Endothelial cell of umbilical vein (primary cell): ENCODE measurements at regions not wholly inside any gene's neighbourhood (a gene's known extent, or its start where the extent isn't known, plus 50 kb on each side); places are given as distances from the start of the nearest gene placed in this dataset.

ENCODE experiments used
- BruUV-seq: library from RNA; stranded (reverse); fragments of 400-500 nt; replicated peaks from 2 replicates; lab custom pipeline; 2021; lab: Mats Ljungman, UMichigan
- CTCF ChIA-PET: fragments of 300-600, 350-600 bp; sonication (Branson Sonifier 250); formaldehyde crosslinking; loops from one replicate; lab custom pipeline; 2021; ENCODE audit warnings: antibody characterized with exemption, inconsistent platforms; lab: Charles Lee
- POLR2A ChIA-PET: fragments of 300-600, 350-600 bp; sonication (Branson Sonifier 250); formaldehyde crosslinking; loops from one replicate; lab custom pipeline; 2021; ENCODE audit warnings: antibody characterized with exemption, inconsistent platforms; lab: Charles Lee
- DNase-seq: peaks from one replicate; pipeline ENCODE4 v3.0.0-alpha.2; 2011; ENCODE audit warnings: low read depth, low spot score
- FAIRE-seq: peaks from 2 replicates; lab custom pipeline; 2011; peaks lifted over from hg19 to GRCh38; lab: Jason Lieb, UNC
- H2AFZ ChIP-seq: 2 replicates; pipeline ENCODE4 v1.6.0; 2012; ENCODE audit warnings: low read depth, low read length, control low read depth, inconsistent platforms
- H3K27ac ChIP-seq: 2 replicates; pipeline ENCODE4 v1.5.1; 2011; ENCODE audit warnings: low read depth, mild to moderate bottlenecking, control low read depth, low read length, moderate library complexity; ENCODE audit not compliant: insufficient read depth
- H3K27me3 ChIP-seq, 2 experiments: 2 replicates each; pipeline versions ENCODE4 v1.6.0 to v1.6.1; 2011; ENCODE audit warnings: low read length in 2 of 2, mixed read lengths in 1 of 2; ENCODE audit not compliant: control insufficient read depth in 2 of 2, insufficient read depth in 2 of 2
- H3K36me3 ChIP-seq, 2 experiments: 2 replicates in 1 of 2; 3 replicates in 1 of 2; pipeline ENCODE4 v1.5.1; 2011; ENCODE audit warnings: low read length in 2 of 2, mild to moderate bottlenecking in 1 of 2, moderate library complexity in 1 of 2; ENCODE audit not compliant: control insufficient read depth in 2 of 2, insufficient read depth in 2 of 2; ENCODE audit errors: extremely low read depth in 1 of 2
- H3K4me1 ChIP-seq: 3 replicates; pipeline ENCODE4 v1.5.1; 2011; ENCODE audit warnings: mild to moderate bottlenecking, low read length; ENCODE audit not compliant: control insufficient read depth, insufficient read depth; ENCODE audit errors: extremely low read depth
- H3K4me2 ChIP-seq: 2 replicates; pipeline ENCODE4 v1.6.1; 2011; ENCODE audit warnings: low read length, control low read depth, mixed read lengths; ENCODE audit not compliant: insufficient read depth
- H3K4me3 ChIP-seq, 3 experiments: fragments of 200-600 bp in 1 of 3; sonication (generic), shearing (Covaris generic) in 1 of 3; replicated peaks in 1 of 3; 2 replicates each; pipeline ENCODE4 v1.5.1; 2011 to 2016; ENCODE audit warnings: control low read depth in 3 of 3, low read length in 3 of 3, mild to moderate bottlenecking in 2 of 3, inconsistent platforms in 1 of 3, low read depth in 1 of 3, moderate library complexity in 1 of 3; ENCODE audit not compliant: insufficient read depth in 1 of 3
- H3K79me2 ChIP-seq: 2 replicates; pipeline ENCODE4 v1.6.0; 2012; ENCODE audit warnings: low read length, inconsistent platforms; ENCODE audit not compliant: control insufficient read depth, insufficient read depth
- H3K9ac ChIP-seq: replicated peaks from 2 replicates; pipeline ENCODE3; 2011; ENCODE audit warnings: low read length, control low read depth; ENCODE audit not compliant: insufficient read depth; ENCODE audit errors: extremely low read depth
- H3K9me1 ChIP-seq: replicated peaks from 3 replicates; pipeline ENCODE4 v1.6.0; 2011; ENCODE audit warnings: mild to moderate bottlenecking, low read length; ENCODE audit not compliant: control insufficient read depth, insufficient read depth; ENCODE audit errors: extremely low read depth
- H3K9me3 ChIP-seq: replicated peaks from 2 replicates; pipeline ENCODE4 v1.5.1; 2012; ENCODE audit warnings: low read length, inconsistent platforms; ENCODE audit not compliant: control insufficient read depth, insufficient read depth
- H4K20me1 ChIP-seq: replicated peaks from 2 replicates; pipeline ENCODE3; 2011; ENCODE audit warnings: mild to moderate bottlenecking, low read length; ENCODE audit not compliant: control insufficient read depth, insufficient read depth; ENCODE audit errors: extremely low read depth
- CTCF ChIP-seq, 2 donors: IDR thresholded peaks; 1 replicate in 1 of 2; 2 replicates in 1 of 2; pipeline ENCODE4 v1.5.1; 2011; ENCODE audit warnings: low read length in 2 of 2, mild to moderate bottlenecking in 2 of 2, moderate library complexity in 2 of 2, control low read depth in 1 of 2, inconsistent platforms in 1 of 2, low read depth in 1 of 2; ENCODE audit not compliant: insufficient read depth in 1 of 2; ENCODE audit errors: extremely low read depth in 1 of 2
- EZH2 ChIP-seq: IDR thresholded peaks from 2 replicates; pipeline ENCODE4 v1.6.1; 2012; ENCODE audit warnings: borderline replicate concordance, low read depth, mild to moderate bottlenecking, moderate library complexity, low read length, inconsistent platforms; ENCODE audit not compliant: severe bottlenecking
- MAX ChIP-seq: IDR thresholded peaks from 2 replicates; pipeline ENCODE4 v1.6.1; 2011; ENCODE audit not compliant: insufficient read depth, insufficient read length
- MYC ChIP-seq: IDR thresholded peaks from one replicate; pipeline ENCODE4 v1.6.1; 2011; ENCODE audit warnings: mild to moderate bottlenecking, low read depth, low read length
- dilution Hi-C: fragments of 300-500 bp; cut with MboI; formaldehyde crosslinking; loops from one replicate; pipeline ENCODE4 v1.15.0; 2019; ENCODE audit warnings: low sequenced_read_pairs; ENCODE audit not compliant: extremely low pct_ligation_motif_present
- intact Hi-C: fragments of 100-400 bp; cut with micrococcal nuclease; formaldehyde crosslinking; loops from one replicate; pipeline ENCODE4 v1.10.0; 2022

- DNase-seq: no peak
- CTCF ChIA-PET: no interaction called here
- H2AFZ ChIP-seq: no peak overlapping the region
Measured at GRCh38 chr4:28233724-28234123, 1373.1 kb downstream of the STIM2 start.

More at GRCh38 chr4:28233724-28234123, 1373.1 kb downstream of the STIM2 start:
- FAIRE-seq: no peak
- no peak overlapping the region for H3K27ac ChIP-seq
- dilution Hi-C loops: no loop called here
- intact Hi-C loops: no loop called here
- H3K27me3 ChIP-seq: no peaks in the 10 kb centered on the region
- H3K4me2 ChIP-seq: no peak overlapping the region
- H3K9ac ChIP-seq: no peak overlapping the region
- no peaks in the 10 kb centered on the region for H3K36me3 ChIP-seq
- no peak overlapping the region for H3K4me3 ChIP-seq
- no peaks in the 10 kb centered on the region for H3K79me2 ChIP-seq
- H4K20me1 ChIP-seq: no peaks in the 10 kb centered on the region
- no peaks in the 10 kb centered on the region for H3K9me3 ChIP-seq
- no peak for TF ChIP-seq CTCF (IDR thresholded peaks at IDR 0.05; ENCODE audit: extremely low read depth in 1 of 2, insufficient read depth in 1 of 2, low read depth in 1 of 2, low read length in 2 of 2)
- TF ChIP-seq MYC: no peak
- no peak for TF ChIP-seq EZH2
- TF ChIP-seq MAX: no peak
- H3K9me1 ChIP-seq: no peaks in the 10 kb centered on the region
- H3K4me1 ChIP-seq: no peaks in the 10 kb centered on the region
- no TSS peak for BruUV-seq
- POLR2A ChIA-PET: no interaction called here
